ENCODE measurements at regions not wholly inside any gene's neighbourhood (a gene's known extent, or its start where the extent isn't known, plus 50 kb on each side); places are given as distances from the start of the nearest gene placed in this dataset.

- DNase-seq = no peak
Measured at GRCh38 chr6:6533176-6533575, 55.3 kb upstream of the LY86 start.

GRCh38 chr6:6534399-6534798 is 54.1 kb upstream of the LY86 start:
- no peak for DNase-seq

- no peak for DNase-seq
Measured at GRCh38 chr6:6537488-6538260, 50.8 kb upstream of the LY86 start.

GRCh38 chr6:6538261-6538660 is 50.3 kb upstream of the LY86 start:
- no peak for DNase-seq

All from EL (cell line).